OCI-LY7 (cell line): ENCODE measurements at regions not wholly inside any gene's neighbourhood (a gene's known extent, or its start where the extent isn't known, plus 50 kb on each side); places are given as distances from the start of the nearest gene placed in this dataset.
"Not testable (repeated sequence)": the region's sequence is repeated elsewhere in the genome, so short reads cannot be mapped to it uniquely, and the experiment has no call there.

Source experiments
- BruUV-seq: library from RNA; stranded (reverse); fragments of 400-500 nt; replicated peaks from 2 replicates; lab custom pipeline; 2021; lab: Mats Ljungman, UMichigan
- CTCF ChIA-PET: fragments of 300-600 bp; sonication (Branson Sonifier 250); formaldehyde crosslinking; loops from one replicate; lab custom pipeline; 2022; ENCODE audit warnings: antibody characterized with exemption; ENCODE audit not compliant: unreplicated experiment; lab: Charles Lee
- POLR2A ChIA-PET: fragments of 300-600 bp; sonication (Branson Sonifier 250); formaldehyde crosslinking; loops from one replicate; lab custom pipeline; 2022; ENCODE audit warnings: antibody characterized with exemption; lab: Charles Lee
- DNase-seq: peaks from one replicate; pipeline ENCODE4 v3.0.0-alpha.2; 2015; ENCODE audit warnings: low spot score
- H2AFZ ChIP-seq: fragments of 200-600 bp; sonication (generic), shearing (Covaris generic); 2 replicates; pipeline ENCODE4 v1.6.1; 2014; ENCODE audit warnings: mild to moderate bottlenecking, antibody characterized with exemption, low read length, moderate library complexity
- H3K27ac ChIP-seq: fragments of 200-600 bp; sonication (generic); 2 replicates; pipeline ENCODE4 v1.5.1; 2014; ENCODE audit warnings: mixed run types, low read depth, mild to moderate bottlenecking, moderate library complexity, low read length, inconsistent platforms; ENCODE audit not compliant: poor library complexity, severe bottlenecking
- H3K36me3 ChIP-seq: fragments of 200-600 bp; sonication (generic); 2 replicates; pipeline ENCODE4 v1.6.1; 2014; ENCODE audit warnings: mild to moderate bottlenecking, antibody characterized with exemption, low read length, moderate library complexity, mixed read lengths; ENCODE audit not compliant: insufficient read depth
- H3K4me1 ChIP-seq: fragments of 200-600 bp; sonication (generic); 2 replicates; pipeline ENCODE4 v1.5.1; 2014; ENCODE audit warnings: mild to moderate bottlenecking, low read length; ENCODE audit not compliant: insufficient read depth, poor library complexity, severe bottlenecking
- H3K4me2 ChIP-seq: fragments of 200-600 bp; sonication (generic); 2 replicates; pipeline ENCODE4 v1.6.1; 2014; ENCODE audit warnings: mild to moderate bottlenecking, low read length
- H3K4me3 ChIP-seq: fragments of 200-600 bp; sonication (generic); 2 replicates; pipeline ENCODE4 v1.5.1; 2014; ENCODE audit warnings: mild to moderate bottlenecking, low read depth, low read length; ENCODE audit not compliant: poor library complexity, severe bottlenecking
- H3K79me2 ChIP-seq: fragments of 200-600 bp; sonication (generic); 2 replicates; pipeline ENCODE4 v1.6.1; 2016; ENCODE audit warnings: low read depth, mild to moderate bottlenecking, low read length, moderate library complexity, mixed read lengths; ENCODE audit not compliant: insufficient read depth
- H3K9me2 ChIP-seq: fragments of 200-600 bp; sonication (generic); 2 replicates; pipeline ENCODE4 v1.6.1; 2016; ENCODE audit warnings: mild to moderate bottlenecking, low read length, mixed read lengths; ENCODE audit not compliant: insufficient read depth
- H3K9me3 ChIP-seq: fragments of 200-600 bp; sonication (generic); 2 replicates; pipeline ENCODE4 v1.6.1; 2014; ENCODE audit warnings: mild to moderate bottlenecking, mixed run types, low read length, mixed read lengths
- H4K20me1 ChIP-seq: fragments of 200-600 bp; sonication (generic); 2 replicates; pipeline ENCODE4 v1.6.1; 2014; ENCODE audit warnings: mild to moderate bottlenecking, antibody characterized with exemption, low read length, moderate library complexity, mixed read lengths; ENCODE audit not compliant: insufficient read depth
- EZH2phosphoT487 ChIP-seq: fragments of 200-600 bp; sonication (generic); IDR thresholded peaks from 2 replicates; pipeline ENCODE4 v1.6.1; 2018; ENCODE audit warnings: low read depth, borderline replicate concordance, mild to moderate bottlenecking, mixed run types, antibody characterized with exemption, low read length, moderate library complexity, mixed read lengths
- intact Hi-C: fragments of 100-400 bp; cut with micrococcal nuclease; formaldehyde crosslinking; loops from one replicate; pipeline ENCODE4 v1.10.0; 2022; ENCODE audit not compliant: unreplicated experiment
- TF ChIP-seq, protein P1 (sequence below): fragments of 200-600 bp; sonication (generic); conservative IDR thresholded peaks from 2 replicates; pipeline ENCODE4 v1.5.1; 2014; ENCODE audit warnings: mild to moderate bottlenecking, antibody characterized with exemption, low read length, moderate library complexity, mixed read lengths

- H3K4me3 ChIP-seq = no peak overlapping the region
- BruUV-seq = no TSS peak
- no peak overlapping the region for H2AFZ ChIP-seq
- H3K4me1 ChIP-seq = no peaks in the 10 kb centered on the region
- ChIA-PET POLR2A (no interaction called here), CTCF (no interaction called here)
- no peak for TF ChIP-seq EZH2phosphoT487
- TF ChIP-seq, protein P1, sequence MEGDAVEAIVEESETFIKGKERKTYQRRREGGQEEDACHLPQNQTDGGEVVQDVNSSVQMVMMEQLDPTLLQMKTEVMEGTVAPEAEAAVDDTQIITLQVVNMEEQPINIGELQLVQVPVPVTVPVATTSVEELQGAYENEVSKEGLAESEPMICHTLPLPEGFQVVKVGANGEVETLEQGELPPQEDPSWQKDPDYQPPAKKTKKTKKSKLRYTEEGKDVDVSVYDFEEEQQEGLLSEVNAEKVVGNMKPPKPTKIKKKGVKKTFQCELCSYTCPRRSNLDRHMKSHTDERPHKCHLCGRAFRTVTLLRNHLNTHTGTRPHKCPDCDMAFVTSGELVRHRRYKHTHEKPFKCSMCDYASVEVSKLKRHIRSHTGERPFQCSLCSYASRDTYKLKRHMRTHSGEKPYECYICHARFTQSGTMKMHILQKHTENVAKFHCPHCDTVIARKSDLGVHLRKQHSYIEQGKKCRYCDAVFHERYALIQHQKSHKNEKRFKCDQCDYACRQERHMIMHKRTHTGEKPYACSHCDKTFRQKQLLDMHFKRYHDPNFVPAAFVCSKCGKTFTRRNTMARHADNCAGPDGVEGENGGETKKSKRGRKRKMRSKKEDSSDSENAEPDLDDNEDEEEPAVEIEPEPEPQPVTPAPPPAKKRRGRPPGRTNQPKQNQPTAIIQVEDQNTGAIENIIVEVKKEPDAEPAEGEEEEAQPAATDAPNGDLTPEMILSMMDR = no peak
- no peaks in the 10 kb centered on the region for H3K36me3 ChIP-seq
- intact Hi-C loops = no loop called here
- H4K20me1 ChIP-seq = no peaks in the 10 kb centered on the region
- H3K79me2 ChIP-seq = no peaks in the 10 kb centered on the region
- H3K9me3 ChIP-seq = no peaks in the 10 kb centered on the region
- no peaks in the 10 kb centered on the region for H3K9me2 ChIP-seq
- no peak for DNase-seq
- H3K27ac ChIP-seq = no peak overlapping the region
- no peak overlapping the region for H3K4me2 ChIP-seq
Observed at GRCh38 chr5:18607570-18607969, 973.3 kb downstream of the TAF11L14 start.

- H2AFZ ChIP-seq, intact Hi-C loops, H3K4me3 ChIP-seq, CTCF ChIA-PET, H3K9me2 ChIP-seq, BruUV-seq, H3K27ac ChIP-seq, H3K79me2 ChIP-seq, H3K4me2 ChIP-seq, H4K20me1 ChIP-seq, H3K36me3 ChIP-seq, DNase-seq, H3K9me3 ChIP-seq, POLR2A ChIA-PET, H3K4me1 ChIP-seq: not testable (repeated sequence)
Observed at GRCh38 chr5:18617191-18617590, 982.9 kb downstream of the TAF11L14 start.

DNA sequence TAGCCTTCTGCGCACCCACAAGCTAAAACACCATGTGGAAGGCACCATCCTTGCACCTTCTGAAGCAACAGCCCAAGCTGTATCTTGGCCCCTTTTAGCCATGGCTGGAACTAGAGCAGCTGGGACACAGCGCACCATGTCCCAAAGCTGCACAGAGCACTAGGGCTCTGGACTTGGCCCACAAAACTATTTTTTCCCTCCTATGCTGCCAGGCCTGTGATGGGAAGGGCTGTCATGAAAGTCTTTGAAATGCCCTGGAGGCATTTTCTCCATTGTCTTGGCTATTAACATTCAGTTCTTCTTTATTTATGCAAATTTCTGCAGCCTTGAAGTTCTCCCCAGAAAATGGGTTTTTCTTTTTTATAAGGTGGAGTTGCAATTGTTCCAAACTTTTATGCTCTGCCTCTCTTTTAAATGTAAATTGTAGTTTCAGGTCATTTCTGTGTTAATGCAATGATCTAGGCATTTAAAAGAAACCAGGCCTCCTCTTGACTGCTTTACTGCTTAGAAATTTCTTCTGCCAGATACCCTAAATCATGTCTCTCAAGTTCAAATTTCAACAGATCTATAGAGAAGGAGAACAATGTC lies 996.3 kb downstream of the TAF11L14 start:
- CTCF ChIA-PET = no interaction called here
- no peak for DNase-seq

More for the DNA sequence above, 996.3 kb downstream of the TAF11L14 start:
- Histone ChIP-seq H3K36me3 (no peaks in the 10 kb centered on the region), H3K9me3 (no peaks in the 10 kb centered on the region), H3K9me2 (no peaks in the 10 kb centered on the region), H4K20me1 (no peaks in the 10 kb centered on the region), H2AFZ (no peak overlapping the region), H3K4me1 (no peaks in the 10 kb centered on the region), H3K27ac (no peak overlapping the region), H3K4me2 (no peak overlapping the region), H3K79me2 (no peaks in the 10 kb centered on the region), H3K4me3 (no peak overlapping the region)
- BruUV-seq = no TSS peak
- POLR2A ChIA-PET = no interaction called here
- TF ChIP-seq, protein P1 = no peak
- TF ChIP-seq EZH2phosphoT487 = no peak
- intact Hi-C loops = no loop called here
